ENCODE measurements at regions not wholly inside any gene's neighbourhood (a gene's known extent, or its start where the extent isn't known, plus 50 kb on each side); places are given as distances from the start of the nearest gene placed in this dataset.
"Not testable (repeated sequence)": the region's sequence is repeated elsewhere in the genome, so short reads cannot be mapped to it uniquely, and the experiment has no call there.

GRCh38 chr7:66741-67140 lies 125.6 kb upstream of the FAM20C start:
- H3K9me3 ChIP-seq (ENCODE audit: control insufficient read depth in 2 of 2, low read length in 2 of 2) = no peaks in the 10 kb centered on the region
- ATAC-seq (ENCODE audit: low read depth in 2 of 2) = no peak
- H3K4me1 ChIP-seq (ENCODE audit: control insufficient read depth, insufficient read depth, low read length, poor library complexity, severe bottlenecking) = no peaks in the 10 kb centered on the region
- no peak for DNase-seq
- H3K9me3 Mint-ChIP-seq = no peaks in the 10 kb centered on the region
- peaks cover 0 to 2% (median 0%) of the 10 kb centered on the region in 4 donors for H3K4me1 Mint-ChIP-seq
- no peaks in the 10 kb centered on the region for H3K27me3 Mint-ChIP-seq
- H3K27ac Mint-ChIP-seq = no peak overlapping the region
- no peak overlapping the region for H3K27ac ChIP-seq (ENCODE audit: insufficient read depth, low read length, poor library complexity, severe bottlenecking)
- no peaks in the 10 kb centered on the region for H3K27me3 ChIP-seq (ENCODE audit: control insufficient read depth, insufficient read depth, low read length)
- H3K4me3 ChIP-seq (ENCODE audit: low read depth, low read length) = no peak overlapping the region
- H3K4me3 Mint-ChIP-seq = no peak overlapping the region
- no peaks in the 10 kb centered on the region for H3K36me3 ChIP-seq (ENCODE audit: control insufficient read depth, insufficient read depth, low read length)
- H3K36me3 Mint-ChIP-seq = no peaks in the 10 kb centered on the region

- no peak overlapping the region for H3K27ac Mint-ChIP-seq
- Histone ChIP-seq H3K4me3 (ENCODE audit: low read depth, low read length) (no peak overlapping the region), H3K27ac (ENCODE audit: insufficient read depth, low read length, poor library complexity, severe bottlenecking) (no peak overlapping the region), H3K4me1 (ENCODE audit: control insufficient read depth, insufficient read depth, low read length, poor library complexity, severe bottlenecking) (no peaks in the 10 kb centered on the region), H3K27me3 (ENCODE audit: control insufficient read depth, insufficient read depth, low read length) (no peaks in the 10 kb centered on the region), H3K36me3 (ENCODE audit: control insufficient read depth, insufficient read depth, low read length) (no peaks in the 10 kb centered on the region), H3K9me3 (ENCODE audit: control insufficient read depth in 2 of 2, low read length in 2 of 2) (no peaks in the 10 kb centered on the region)
- H3K27me3 Mint-ChIP-seq = no peaks in the 10 kb centered on the region
- ATAC-seq (ENCODE audit: low read depth in 2 of 2) = no peak
- no peak overlapping the region for H3K4me3 Mint-ChIP-seq
- no peaks in the 10 kb centered on the region for H3K36me3 Mint-ChIP-seq
- no peak for DNase-seq
- peaks cover 0 to 2% (median 0%) of the 10 kb centered on the region in 4 donors for H3K4me1 Mint-ChIP-seq
- no peaks in the 10 kb centered on the region for H3K9me3 Mint-ChIP-seq
Observed at GRCh38 chr7:67661-68395, 124.5 kb upstream of the FAM20C start.

GRCh38 chr7:68629-69028 lies 123.7 kb upstream of the FAM20C start:
- H3K36me3 ChIP-seq (ENCODE audit: control insufficient read depth, insufficient read depth, low read length) = no peaks in the 10 kb centered on the region
- H3K27me3 ChIP-seq (ENCODE audit: control insufficient read depth, insufficient read depth, low read length) = no peaks in the 10 kb centered on the region
- DNase-seq (no peak), ATAC-seq (ENCODE audit: low read depth in 2 of 2) (no peak)
- Mint-ChIP-seq H3K4me1 (peaks cover 0 to 2% (median 0%) of the 10 kb centered on the region in 4 donors), H3K4me3 (no peak overlapping the region), H3K27me3 (no peaks in the 10 kb centered on the region), H3K9me3 (no peaks in the 10 kb centered on the region), H3K36me3 (no peaks in the 10 kb centered on the region), H3K27ac (no peak overlapping the region)
- no peaks in the 10 kb centered on the region for H3K9me3 ChIP-seq (ENCODE audit: control insufficient read depth in 2 of 2, low read length in 2 of 2)
- H3K27ac ChIP-seq (ENCODE audit: insufficient read depth, low read length, poor library complexity, severe bottlenecking) = no peak overlapping the region
- no peak overlapping the region for H3K4me3 ChIP-seq (ENCODE audit: low read depth, low read length)
- no peaks in the 10 kb centered on the region for H3K4me1 ChIP-seq (ENCODE audit: control insufficient read depth, insufficient read depth, low read length, poor library complexity, severe bottlenecking)

DNA sequence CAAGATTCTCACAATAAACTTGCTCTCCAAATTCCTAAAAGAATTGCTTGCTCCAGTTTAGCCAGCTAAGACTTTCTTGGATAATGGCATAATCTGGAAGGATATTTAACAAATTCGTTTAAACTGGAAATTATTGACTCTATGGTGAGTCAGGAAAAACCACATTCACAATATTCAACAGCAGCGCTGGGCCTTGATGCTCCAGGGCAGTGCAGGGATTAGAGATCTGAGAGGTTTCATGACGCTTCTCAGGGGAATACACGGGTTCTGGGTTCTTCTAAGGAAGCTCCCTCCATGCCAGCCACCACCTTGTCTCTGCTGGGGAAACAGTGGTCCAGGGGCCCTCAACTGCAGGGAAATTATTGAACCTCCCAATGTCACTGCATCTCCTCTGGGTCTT lies 123.3 kb upstream of the FAM20C start:
- ATAC-seq (ENCODE audit: low read depth in 2 of 2); DNase-seq; H3K4me1 ChIP-seq (ENCODE audit: control insufficient read depth, insufficient read depth, low read length, poor library complexity, severe bottlenecking): not testable (repeated sequence)

DNA sequence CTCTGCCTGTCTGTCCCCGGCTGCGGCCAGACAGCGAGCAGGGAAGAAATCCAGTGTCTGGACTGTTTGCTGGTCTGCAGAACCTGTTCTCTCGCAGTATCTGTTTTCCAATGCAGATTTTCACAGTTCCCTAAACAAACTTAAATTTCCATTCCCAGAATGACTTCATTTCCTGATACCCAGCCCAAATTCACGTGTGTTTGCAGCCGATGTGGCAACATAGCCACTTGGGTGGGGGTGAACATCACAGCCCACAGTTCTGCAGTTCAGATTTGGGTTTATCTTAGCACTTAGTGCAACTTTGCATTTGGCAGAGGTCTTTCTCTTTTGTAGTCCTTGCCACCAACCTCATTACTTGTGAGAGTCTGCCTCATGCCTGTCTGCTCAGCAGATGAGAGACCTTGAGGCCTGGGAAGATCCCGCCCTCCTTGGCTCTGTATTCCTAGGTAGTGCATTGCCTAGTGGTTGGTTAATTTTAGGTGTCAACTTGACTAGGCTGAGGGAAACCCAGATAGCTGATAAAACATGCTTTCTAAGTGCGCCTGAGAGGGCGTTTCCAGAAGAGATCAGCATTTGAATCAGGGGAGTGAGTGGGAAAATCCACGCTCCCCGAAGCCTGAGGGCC lies 122.8 kb upstream of the FAM20C start:
- not testable (repeated sequence) for H3K27ac Mint-ChIP-seq; ATAC-seq (ENCODE audit: low read depth in 2 of 2); H3K4me1 Mint-ChIP-seq; H3K27me3 ChIP-seq (ENCODE audit: control insufficient read depth, insufficient read depth, low read length); H3K36me3 ChIP-seq (ENCODE audit: control insufficient read depth, insufficient read depth, low read length); H3K27ac ChIP-seq (ENCODE audit: insufficient read depth, low read length, poor library complexity, severe bottlenecking); H3K27me3 Mint-ChIP-seq; H3K4me3 Mint-ChIP-seq; H3K9me3 ChIP-seq (ENCODE audit: control insufficient read depth in 2 of 2, low read length in 2 of 2); DNase-seq; H3K36me3 Mint-ChIP-seq; H3K4me1 ChIP-seq (ENCODE audit: control insufficient read depth, insufficient read depth, low read length, poor library complexity, severe bottlenecking); H3K4me3 ChIP-seq (ENCODE audit: low read depth, low read length); H3K9me3 Mint-ChIP-seq

More for the DNA sequence above, 123.3 kb upstream of the FAM20C start:
- H3K36me3 Mint-ChIP-seq; H3K27ac Mint-ChIP-seq; H3K27ac ChIP-seq (ENCODE audit: insufficient read depth, low read length, poor library complexity, severe bottlenecking); H3K4me3 Mint-ChIP-seq; H3K27me3 ChIP-seq (ENCODE audit: control insufficient read depth, insufficient read depth, low read length); H3K4me1 Mint-ChIP-seq; H3K9me3 Mint-ChIP-seq; H3K27me3 Mint-ChIP-seq; H3K4me3 ChIP-seq (ENCODE audit: low read depth, low read length); H3K9me3 ChIP-seq (ENCODE audit: control insufficient read depth in 2 of 2, low read length in 2 of 2); H3K36me3 ChIP-seq (ENCODE audit: control insufficient read depth, insufficient read depth, low read length): not testable (repeated sequence)

DNA sequence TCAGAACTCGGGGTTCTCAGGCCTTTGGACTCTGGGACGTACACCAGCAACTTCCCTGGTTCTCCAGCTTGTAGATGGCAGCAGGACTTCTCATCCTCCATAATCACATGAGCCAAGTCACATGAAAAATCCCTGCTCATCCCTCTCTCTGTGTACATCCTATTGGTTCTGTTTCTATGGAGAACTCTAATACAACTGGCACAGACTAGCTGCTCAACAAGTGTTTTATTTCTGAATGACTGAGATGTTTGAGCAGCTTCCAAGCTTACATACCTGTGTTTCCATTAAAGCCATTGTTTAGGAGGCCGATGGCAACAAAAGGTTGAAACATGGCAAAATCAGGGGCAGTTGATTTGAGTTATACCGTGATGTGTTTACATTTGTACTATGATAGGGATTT lies 122.2 kb upstream of the FAM20C start:
- H3K4me3 Mint-ChIP-seq; H3K4me1 Mint-ChIP-seq; H3K36me3 ChIP-seq (ENCODE audit: control insufficient read depth, insufficient read depth, low read length); H3K27me3 Mint-ChIP-seq; H3K4me1 ChIP-seq (ENCODE audit: control insufficient read depth, insufficient read depth, low read length, poor library complexity, severe bottlenecking); H3K27ac Mint-ChIP-seq; H3K9me3 ChIP-seq (ENCODE audit: control insufficient read depth in 2 of 2, low read length in 2 of 2); H3K27me3 ChIP-seq (ENCODE audit: control insufficient read depth, insufficient read depth, low read length); H3K27ac ChIP-seq (ENCODE audit: insufficient read depth, low read length, poor library complexity, severe bottlenecking); DNase-seq; H3K9me3 Mint-ChIP-seq; H3K36me3 Mint-ChIP-seq; ATAC-seq (ENCODE audit: low read depth in 2 of 2); H3K4me3 ChIP-seq (ENCODE audit: low read depth, low read length): not testable (repeated sequence)

GRCh38 chr7:70989-71388 lies 121.4 kb upstream of the FAM20C start:
- DNase-seq; H3K4me1 Mint-ChIP-seq; H3K27me3 Mint-ChIP-seq; H3K27ac ChIP-seq (ENCODE audit: insufficient read depth, low read length, poor library complexity, severe bottlenecking); H3K27me3 ChIP-seq (ENCODE audit: control insufficient read depth, insufficient read depth, low read length); H3K4me3 ChIP-seq (ENCODE audit: low read depth, low read length); H3K27ac Mint-ChIP-seq; H3K36me3 ChIP-seq (ENCODE audit: control insufficient read depth, insufficient read depth, low read length); H3K9me3 Mint-ChIP-seq; H3K4me3 Mint-ChIP-seq; H3K4me1 ChIP-seq (ENCODE audit: control insufficient read depth, insufficient read depth, low read length, poor library complexity, severe bottlenecking); H3K36me3 Mint-ChIP-seq; ATAC-seq (ENCODE audit: low read depth in 2 of 2); H3K9me3 ChIP-seq (ENCODE audit: control insufficient read depth in 2 of 2, low read length in 2 of 2): not testable (repeated sequence)

Data from CD4-positive, CD25-positive, alpha-beta regulatory T cell (primary cell).